Upper lobe of right lung (tissue), 1 donor: ENCODE measurements at regions not wholly inside any gene's neighbourhood (a gene's known extent, or its start where the extent isn't known, plus 50 kb on each side); places are given as distances from the start of the nearest gene placed in this dataset.

Experiments
- ATAC-seq: fragments of 200-7000 bp; cut with Tn5 transposase; one replicate; pipeline ENCODE4 v1.9.1; 2020; ENCODE audit warnings: mild to moderate bottlenecking, moderate library complexity
- DNase-seq: peaks from one replicate; pipeline ENCODE4 v3.0.0-alpha.2; 2020
- H3K27ac ChIP-seq: fragments of 200-600 bp; one replicate; pipeline ENCODE4 v1.8.0; 2022
- H3K27me3 ChIP-seq: fragments of 200-600 bp; one replicate; pipeline ENCODE4 v1.8.0; 2022; ENCODE audit warnings: mild to moderate bottlenecking
- H3K36me3 ChIP-seq: fragments of 200-600 bp; one replicate; pipeline ENCODE4 v1.8.0; 2022
- H3K4me1 ChIP-seq: fragments of 200-600 bp; one replicate; pipeline ENCODE4 v1.8.0; 2022
- H3K4me3 ChIP-seq: fragments of 200-600 bp; one replicate; pipeline ENCODE4 v1.8.0; 2022; ENCODE audit warnings: mild to moderate bottlenecking
- H3K9me3 ChIP-seq: fragments of 200-600 bp; one replicate; pipeline ENCODE4 v1.8.0; 2022
- intact Hi-C: fragments of 100-400 bp; cut with DNase I; formaldehyde crosslinking; loops from one replicate; pipeline ENCODE4 v1.11.0; 2022
- TF ChIP-seq, protein P1 (sequence below): fragments of 200-600 bp; IDR thresholded peaks from one replicate; pipeline ENCODE4 v1.8.0; 2022; ENCODE audit warnings: antibody characterized with exemption
- donor health status: DM: no; HTN: yes; CAD: no; lungs with severe emphysema.

DNA sequence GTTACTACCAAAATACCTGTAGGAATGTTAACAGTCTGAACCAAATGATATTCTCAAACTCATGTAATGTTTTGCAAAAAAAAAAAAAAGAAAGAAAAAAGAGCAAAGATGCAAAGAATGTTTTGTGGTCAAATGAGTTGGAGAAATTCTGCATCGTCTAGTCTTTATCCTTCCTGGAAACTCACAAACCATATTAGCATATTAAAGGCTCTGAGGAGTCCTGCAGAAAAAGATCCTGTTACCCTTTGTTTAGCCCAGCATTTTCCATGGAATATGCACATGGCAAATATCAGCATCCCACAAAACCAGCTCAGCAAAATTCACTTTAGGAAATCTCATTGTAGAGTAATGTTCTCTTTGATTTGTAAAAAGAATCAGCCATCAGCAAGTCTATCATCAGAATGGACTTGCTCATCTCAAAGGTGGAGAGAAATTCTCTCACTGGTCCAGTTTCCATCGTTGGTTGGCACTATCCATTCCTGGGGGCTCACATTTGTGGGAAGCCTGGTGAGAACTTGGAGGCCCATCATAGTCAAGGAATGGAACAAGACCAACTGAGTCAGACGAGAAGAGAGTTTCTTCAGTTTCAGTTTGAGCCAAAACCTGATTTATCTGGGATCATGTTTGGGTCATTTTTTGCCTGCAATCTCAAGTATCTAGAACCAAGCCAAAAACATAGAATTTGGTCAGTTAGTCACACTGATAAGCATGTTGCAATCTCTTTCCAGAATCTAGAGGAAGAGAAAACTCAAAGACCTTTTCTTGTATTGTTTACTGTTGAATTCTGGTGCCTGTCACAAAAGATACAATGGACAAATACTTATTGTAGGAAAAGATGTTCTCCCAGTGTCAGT lies 129.8 kb downstream of the TBX5 start:
- Histone ChIP-seq H3K4me3 (no peak overlapping the region), H3K9me3 (no peaks in the 10 kb centered on the region), H3K4me1 (no peaks in the 10 kb centered on the region), H3K27ac (no peak overlapping the region), H3K36me3 (no peaks in the 10 kb centered on the region), H3K27me3 (no peaks in the 10 kb centered on the region)
- DNase-seq: no peak
- intact Hi-C loops: no loop called here
- ATAC-seq: no peak
- TF ChIP-seq, protein P1, sequence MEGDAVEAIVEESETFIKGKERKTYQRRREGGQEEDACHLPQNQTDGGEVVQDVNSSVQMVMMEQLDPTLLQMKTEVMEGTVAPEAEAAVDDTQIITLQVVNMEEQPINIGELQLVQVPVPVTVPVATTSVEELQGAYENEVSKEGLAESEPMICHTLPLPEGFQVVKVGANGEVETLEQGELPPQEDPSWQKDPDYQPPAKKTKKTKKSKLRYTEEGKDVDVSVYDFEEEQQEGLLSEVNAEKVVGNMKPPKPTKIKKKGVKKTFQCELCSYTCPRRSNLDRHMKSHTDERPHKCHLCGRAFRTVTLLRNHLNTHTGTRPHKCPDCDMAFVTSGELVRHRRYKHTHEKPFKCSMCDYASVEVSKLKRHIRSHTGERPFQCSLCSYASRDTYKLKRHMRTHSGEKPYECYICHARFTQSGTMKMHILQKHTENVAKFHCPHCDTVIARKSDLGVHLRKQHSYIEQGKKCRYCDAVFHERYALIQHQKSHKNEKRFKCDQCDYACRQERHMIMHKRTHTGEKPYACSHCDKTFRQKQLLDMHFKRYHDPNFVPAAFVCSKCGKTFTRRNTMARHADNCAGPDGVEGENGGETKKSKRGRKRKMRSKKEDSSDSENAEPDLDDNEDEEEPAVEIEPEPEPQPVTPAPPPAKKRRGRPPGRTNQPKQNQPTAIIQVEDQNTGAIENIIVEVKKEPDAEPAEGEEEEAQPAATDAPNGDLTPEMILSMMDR: no peak

DNA sequence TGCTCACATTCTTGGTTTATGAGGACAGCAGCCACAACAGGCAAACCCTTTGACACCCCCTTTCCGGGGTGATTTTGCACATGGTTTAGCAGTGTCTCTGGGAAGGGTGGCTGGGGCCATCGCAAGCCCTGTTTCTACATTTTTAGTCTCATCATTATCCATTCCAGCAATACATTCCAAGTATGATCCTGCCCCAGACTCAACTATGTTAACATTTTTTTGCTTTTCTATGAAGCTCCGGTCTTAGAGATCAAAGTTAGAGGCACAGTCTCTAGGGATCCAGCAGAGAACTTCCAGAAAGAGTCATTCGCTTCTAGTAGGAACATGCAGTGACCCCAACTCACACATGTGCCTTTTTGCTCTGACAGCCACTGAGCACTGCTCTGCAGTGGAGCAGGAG lies 130.9 kb downstream of the TBX5 start:
- TF ChIP-seq, protein P1: no peak
- Histone ChIP-seq H3K36me3 (no peaks in the 10 kb centered on the region), H3K4me1 (no peaks in the 10 kb centered on the region), H3K4me3 (no peak overlapping the region), H3K27ac (no peak overlapping the region), H3K9me3 (no peaks in the 10 kb centered on the region), H3K27me3 (no peaks in the 10 kb centered on the region)
- intact Hi-C loops: no loop called here
- DNase-seq (no peak), ATAC-seq (no peak)

DNA sequence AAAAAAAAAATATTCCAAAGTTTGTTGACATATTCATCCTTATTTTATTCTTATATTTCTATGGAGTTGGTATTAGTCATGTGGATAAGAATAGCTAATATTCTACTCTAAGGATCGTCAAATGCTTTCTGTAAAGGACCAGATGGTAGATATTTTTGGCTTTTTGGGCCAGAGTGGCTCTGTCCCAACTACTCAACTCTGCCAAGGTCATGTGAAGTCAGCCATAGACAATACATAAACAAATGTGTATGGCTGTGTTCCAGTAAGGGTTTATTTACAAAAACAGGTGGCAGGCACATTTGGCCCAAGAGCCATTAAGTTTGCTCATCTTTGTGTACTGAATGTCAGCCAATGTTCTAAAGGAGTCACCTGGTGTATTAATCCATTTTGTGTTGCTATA lies 131.8 kb downstream of the TBX5 start:
- intact Hi-C loops: no loop called here
- Histone ChIP-seq H3K9me3 (no peaks in the 10 kb centered on the region), H3K36me3 (no peaks in the 10 kb centered on the region), H3K27ac (no peak overlapping the region), H3K4me1 (no peaks in the 10 kb centered on the region), H3K4me3 (no peak overlapping the region), H3K27me3 (no peaks in the 10 kb centered on the region)
- ATAC-seq: no peak
- no peak for DNase-seq
- TF ChIP-seq, protein P1: no peak

DNA sequence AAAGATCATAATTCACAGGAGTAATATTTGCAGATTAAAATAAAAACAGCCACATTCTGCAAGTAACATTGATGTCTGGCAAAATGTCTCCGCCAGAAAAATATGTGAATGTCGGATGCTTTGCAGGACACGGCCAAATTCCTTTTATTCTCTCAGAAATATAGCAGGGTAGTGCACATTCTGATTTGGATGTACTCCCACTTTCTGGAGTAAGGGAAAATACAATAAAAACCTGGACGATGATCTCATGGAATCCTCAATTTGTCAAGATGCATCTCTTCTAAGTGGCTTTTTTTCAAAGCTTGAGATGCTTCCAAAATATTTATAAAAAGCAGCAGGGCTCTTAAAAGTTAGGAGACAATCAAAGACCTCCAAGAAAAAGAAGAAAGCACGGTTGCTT lies 133.3 kb downstream of the TBX5 start:
- H3K4me1 ChIP-seq: no peaks in the 10 kb centered on the region
- no peaks in the 10 kb centered on the region for H3K9me3 ChIP-seq
- ATAC-seq (no peak), DNase-seq (no peak)
- TF ChIP-seq, protein P1: no peak
- H3K36me3 ChIP-seq: no peaks in the 10 kb centered on the region
- H3K27ac ChIP-seq: no peak overlapping the region
- H3K27me3 ChIP-seq: no peaks in the 10 kb centered on the region
- no peak overlapping the region for H3K4me3 ChIP-seq
- intact Hi-C loops: no loop called here

DNA sequence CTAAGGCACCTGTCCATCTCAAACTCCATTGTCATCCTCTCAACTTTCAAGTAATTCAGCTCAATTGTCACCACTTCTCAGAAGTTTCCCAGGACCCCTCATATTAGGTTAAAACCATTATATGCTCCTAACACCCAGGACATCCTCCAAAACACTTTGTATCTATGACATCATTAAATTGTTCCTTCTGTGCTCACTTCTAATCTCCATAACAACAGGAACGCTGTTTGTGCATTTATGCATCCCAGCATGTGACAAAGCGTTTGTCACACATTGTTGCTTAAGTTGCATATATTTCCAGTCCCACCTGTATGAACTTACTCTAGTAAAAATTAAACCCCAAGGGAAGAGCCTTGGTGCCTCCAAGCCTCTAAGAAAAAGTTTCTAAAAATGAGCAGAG lies 133.9 kb downstream of the TBX5 start:
- intact Hi-C loops: no loop called here
- no peak overlapping the region for H3K27ac ChIP-seq
- DNase-seq (no peak), ATAC-seq (no peak)
- no peaks in the 10 kb centered on the region for H3K36me3 ChIP-seq
- H3K27me3 ChIP-seq: no peaks in the 10 kb centered on the region
- H3K9me3 ChIP-seq: no peaks in the 10 kb centered on the region
- TF ChIP-seq, protein P1: no peak
- H3K4me3 ChIP-seq: no peak overlapping the region
- no peaks in the 10 kb centered on the region for H3K4me1 ChIP-seq
